MM.1S (cell line): ENCODE measurements at regions not wholly inside any gene's neighbourhood (a gene's known extent, or its start where the extent isn't known, plus 50 kb on each side); places are given as distances from the start of the nearest gene placed in this dataset.

Experiments
- DNase-seq: peaks from one replicate; pipeline ENCODE4 v3.0.0-alpha.2; 2015
- H2AFZ ChIP-seq: fragments of 300-600 bp; sonication (generic); 2 replicates; pipeline ENCODE4 v1.6.0; 2016; ENCODE audit warnings: antibody characterized with exemption, low read length
- H3F3A ChIP-seq: fragments of 300-600 bp; sonication (generic); 2 replicates; pipeline ENCODE4 v1.6.1; 2016; ENCODE audit warnings: mild to moderate bottlenecking, antibody characterized with exemption, low read length, moderate library complexity, mixed read lengths; ENCODE audit not compliant: insufficient read depth
- H3K27ac ChIP-seq: fragments of 300-600 bp; sonication (generic); 2 replicates; pipeline ENCODE4 v1.5.1; 2016; ENCODE audit warnings: mild to moderate bottlenecking, low read length
- H3K27me3 ChIP-seq: fragments of 300-600 bp; sonication (generic); replicated peaks from 2 replicates; pipeline ENCODE4 v1.6.0; 2016; ENCODE audit warnings: low read length; ENCODE audit not compliant: insufficient read depth
- H3K36me3 ChIP-seq: fragments of 300-600 bp; sonication (generic); replicated peaks from 2 replicates; pipeline ENCODE4 v1.6.1; 2016; ENCODE audit warnings: mild to moderate bottlenecking, low read length, mixed read lengths; ENCODE audit not compliant: insufficient read depth
- H3K4me1 ChIP-seq: fragments of 300-600 bp; sonication (generic); 2 replicates; pipeline ENCODE4 v1.6.1; 2016; ENCODE audit warnings: low read length, mixed read lengths
- H3K4me2 ChIP-seq: fragments of 300-600 bp; sonication (generic); 2 replicates; pipeline ENCODE4 v1.6.0; 2016; ENCODE audit warnings: low read depth, low read length
- H3K4me3 ChIP-seq: fragments of 300-600 bp; sonication (generic); 2 replicates; pipeline ENCODE4 v1.5.1; 2016; ENCODE audit warnings: low read length, mixed read lengths
- H3K79me2 ChIP-seq: fragments of 300-600 bp; sonication (generic); 2 replicates; pipeline ENCODE4 v1.6.1; 2016; ENCODE audit warnings: mixed run types, low read length, mixed read lengths
- H3K9ac ChIP-seq: fragments of 300-600 bp; sonication (generic); 2 replicates; pipeline ENCODE4 v1.6.1; 2016; ENCODE audit warnings: low read length, mixed read lengths
- H3K9me2 ChIP-seq: fragments of 300-600 bp; sonication (generic); replicated peaks from 2 replicates; pipeline ENCODE4 v1.6.1; 2016; ENCODE audit warnings: mild to moderate bottlenecking, low read length, mixed read lengths; ENCODE audit not compliant: insufficient read depth
- H3K9me3 ChIP-seq: fragments of 300-600 bp; sonication (generic); replicated peaks from 2 replicates; pipeline ENCODE4 v1.6.1; 2016; ENCODE audit warnings: mild to moderate bottlenecking, low read length, mixed read lengths; ENCODE audit not compliant: insufficient read depth
- H4K20me1 ChIP-seq: fragments of 300-600 bp; sonication (generic); 2 replicates; pipeline ENCODE4 v1.6.1; 2016; ENCODE audit warnings: mild to moderate bottlenecking, low read length, moderate library complexity, mixed read lengths; ENCODE audit not compliant: insufficient read depth
- EZH2 ChIP-seq: fragments of 300-600 bp; sonication (generic); optimal IDR thresholded peaks from 2 replicates; pipeline ENCODE3; 2017; ENCODE audit warnings: low read depth, mild to moderate bottlenecking, antibody characterized with exemption, low read length, mixed read lengths
- EZH2phosphoT487 ChIP-seq: fragments of 300-600 bp; sonication (generic); IDR thresholded peaks from 2 replicates; pipeline ENCODE4 v1.6.1; 2018; ENCODE audit warnings: antibody characterized with exemption, low read length
- TF ChIP-seq, protein P1 (sequence below): fragments of 300-600 bp; sonication (generic); IDR thresholded peaks from 2 replicates; pipeline ENCODE4 v1.5.1; 2016; ENCODE audit warnings: antibody characterized with exemption, low read length, mixed read lengths

GRCh38 chrX:115448146-115448545 lies 112.8 kb upstream of the PLS3 start:
- no peaks in the 10 kb centered on the region for H3K9me2 ChIP-seq
- no peaks in the 10 kb centered on the region for H3K79me2 ChIP-seq
- H2AFZ ChIP-seq, result no peak overlapping the region
- H3K36me3 ChIP-seq, result no peaks in the 10 kb centered on the region
- H3K27me3 ChIP-seq, result no peaks in the 10 kb centered on the region
- no peak overlapping the region for H3K9ac ChIP-seq
- no peaks in the 10 kb centered on the region for H3K9me3 ChIP-seq
- DNase-seq, result no peak
- H3F3A ChIP-seq, result no peaks in the 10 kb centered on the region
- H4K20me1 ChIP-seq, result no peaks in the 10 kb centered on the region
- H3K4me1 ChIP-seq, result no peaks in the 10 kb centered on the region
- no peak for TF ChIP-seq EZH2phosphoT487
- TF ChIP-seq, protein P1, sequence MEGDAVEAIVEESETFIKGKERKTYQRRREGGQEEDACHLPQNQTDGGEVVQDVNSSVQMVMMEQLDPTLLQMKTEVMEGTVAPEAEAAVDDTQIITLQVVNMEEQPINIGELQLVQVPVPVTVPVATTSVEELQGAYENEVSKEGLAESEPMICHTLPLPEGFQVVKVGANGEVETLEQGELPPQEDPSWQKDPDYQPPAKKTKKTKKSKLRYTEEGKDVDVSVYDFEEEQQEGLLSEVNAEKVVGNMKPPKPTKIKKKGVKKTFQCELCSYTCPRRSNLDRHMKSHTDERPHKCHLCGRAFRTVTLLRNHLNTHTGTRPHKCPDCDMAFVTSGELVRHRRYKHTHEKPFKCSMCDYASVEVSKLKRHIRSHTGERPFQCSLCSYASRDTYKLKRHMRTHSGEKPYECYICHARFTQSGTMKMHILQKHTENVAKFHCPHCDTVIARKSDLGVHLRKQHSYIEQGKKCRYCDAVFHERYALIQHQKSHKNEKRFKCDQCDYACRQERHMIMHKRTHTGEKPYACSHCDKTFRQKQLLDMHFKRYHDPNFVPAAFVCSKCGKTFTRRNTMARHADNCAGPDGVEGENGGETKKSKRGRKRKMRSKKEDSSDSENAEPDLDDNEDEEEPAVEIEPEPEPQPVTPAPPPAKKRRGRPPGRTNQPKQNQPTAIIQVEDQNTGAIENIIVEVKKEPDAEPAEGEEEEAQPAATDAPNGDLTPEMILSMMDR, result no peak
- TF ChIP-seq EZH2, result no peak
- H3K4me3 ChIP-seq, result no peak overlapping the region
- H3K27ac ChIP-seq, result no peak overlapping the region
- H3K4me2 ChIP-seq, result no peak overlapping the region

DNA sequence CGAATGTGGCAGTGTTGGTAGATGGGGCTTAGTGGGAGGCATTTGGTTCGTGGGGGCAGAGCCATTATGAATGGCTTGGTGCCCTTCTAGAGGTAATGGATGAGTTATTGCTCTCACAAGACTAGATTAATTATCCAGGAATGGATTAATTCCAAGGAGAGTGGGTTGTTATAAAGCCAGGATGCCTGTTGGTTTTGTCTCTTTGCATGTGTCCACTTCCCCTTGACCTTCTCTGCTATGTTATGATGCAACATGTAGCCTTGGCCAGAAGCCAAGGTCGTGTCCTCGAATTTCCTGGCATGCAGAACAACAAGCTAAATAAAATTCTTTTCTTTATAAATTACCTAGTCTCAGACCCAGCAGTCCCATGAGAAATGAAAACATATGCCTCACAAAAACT lies 111.2 kb upstream of the PLS3 start:
- Histone ChIP-seq H3K27ac (no peak overlapping the region), H3F3A (no peaks in the 10 kb centered on the region), H3K9ac (no peak overlapping the region), H2AFZ (no peak overlapping the region), H3K4me1 (no peaks in the 10 kb centered on the region), H3K9me3 (no peaks in the 10 kb centered on the region), H4K20me1 (no peaks in the 10 kb centered on the region), H3K79me2 (no peaks in the 10 kb centered on the region), H3K9me2 (no peaks in the 10 kb centered on the region), H3K4me3 (no peak overlapping the region), H3K27me3 (no peaks in the 10 kb centered on the region), H3K36me3 (no peaks in the 10 kb centered on the region), H3K4me2 (no peak overlapping the region)
- TF ChIP-seq EZH2phosphoT487, result no peak
- TF ChIP-seq, protein P1, result no peak
- TF ChIP-seq EZH2, result no peak
- no peak for DNase-seq

DNA sequence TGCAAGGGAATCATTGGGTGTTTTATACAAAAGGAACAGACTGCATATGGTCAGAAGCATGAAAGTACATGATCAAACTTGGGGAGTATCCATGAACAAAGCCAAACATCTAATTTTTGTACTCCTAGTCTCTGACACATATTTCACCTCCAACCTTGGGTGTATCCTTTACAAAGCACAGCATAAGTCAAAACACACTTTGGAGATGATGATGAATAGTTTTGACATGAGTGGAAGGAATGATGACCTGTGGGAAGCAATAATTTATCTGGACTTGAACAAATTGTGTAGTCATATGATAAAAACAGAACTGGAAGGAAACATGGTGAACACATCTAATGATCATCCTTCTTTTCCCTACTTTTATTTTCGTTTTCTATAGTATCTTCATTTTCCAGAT lies 108.7 kb upstream of the PLS3 start:
- no peak overlapping the region for H3K4me3 ChIP-seq
- H2AFZ ChIP-seq, result no peak overlapping the region
- no peak for DNase-seq
- H3K4me2 ChIP-seq, result no peak overlapping the region
- H3K4me1 ChIP-seq, result no peaks in the 10 kb centered on the region
- TF ChIP-seq EZH2, result no peak
- no peak for TF ChIP-seq EZH2phosphoT487
- TF ChIP-seq, protein P1, result no peak
- H3K27ac ChIP-seq, result no peak overlapping the region
- H3K9me2 ChIP-seq, result no peaks in the 10 kb centered on the region
- no peaks in the 10 kb centered on the region for H3F3A ChIP-seq
- no peaks in the 10 kb centered on the region for H3K36me3 ChIP-seq
- no peaks in the 10 kb centered on the region for H3K27me3 ChIP-seq
- H3K79me2 ChIP-seq, result no peaks in the 10 kb centered on the region
- H4K20me1 ChIP-seq, result no peaks in the 10 kb centered on the region
- H3K9ac ChIP-seq, result no peak overlapping the region
- H3K9me3 ChIP-seq, result no peaks in the 10 kb centered on the region
